GM12878 (cell line): ENCODE measurements at regions not wholly inside any gene's neighbourhood (a gene's known extent, or its start where the extent isn't known, plus 50 kb on each side); places are given as distances from the start of the nearest gene placed in this dataset.

ENCODE experiments used
- ATAC-seq: fragments of 200-7000 bp; cut with Tn5 transposase; 3 replicates; pipeline ENCODE4 v1.9.1; 2020; ENCODE audit warnings: mild to moderate bottlenecking, moderate library complexity
- BruUV-seq: library from RNA; stranded (reverse); fragments of 400-500 nt; replicated peaks from 2 replicates; lab custom pipeline; 2021; lab: Mats Ljungman, UMichigan
- CTCF ChIA-PET: fragments of 300-600 bp; sonication (Branson Sonifier 250); formaldehyde crosslinking; extraction: SDS; loops from one replicate; lab custom pipeline; 2021; ENCODE audit warnings: inconsistent platforms; lab: Yijun Ruan, JAX
- POLR2A ChIA-PET: fragments of 350-600 bp; formaldehyde crosslinking; extraction: SDS; loops from one replicate; lab custom pipeline; 2021; ENCODE audit warnings: inconsistent platforms; lab: Charles Lee
- RAD21 ChIA-PET: fragments of 300-600 bp; sonication (Branson Sonifier 250); formaldehyde crosslinking; loops from one replicate; lab custom pipeline; 2023; ENCODE audit warnings: antibody characterized with exemption; ENCODE audit not compliant: unreplicated experiment; lab: Charles Lee
- SMC1A ChIA-PET: fragments of 300-600 bp; sonication (Branson Sonifier 250); formaldehyde crosslinking; loops from one replicate; lab custom pipeline; 2023; ENCODE audit not compliant: unreplicated experiment, uncharacterized antibody; lab: Charles Lee
- DNase-seq: peaks from one replicate; pipeline ENCODE4 v3.0.0-alpha.2; 2011; ENCODE audit warnings: low read depth, low spot score
- FAIRE-seq: peaks from 3 replicates; lab custom pipeline; 2011; peaks lifted over from hg19 to GRCh38; lab: Jason Lieb, UNC
- H2AFZ ChIP-seq: 2 replicates; pipeline ENCODE4 v1.6.0; 2011; ENCODE audit warnings: low read depth, low read length, control low read depth; ENCODE audit not compliant: control insufficient read depth
- H3K27ac ChIP-seq: 2 replicates; pipeline ENCODE4 v1.5.1; 2011; ENCODE audit warnings: control low read depth; ENCODE audit not compliant: control insufficient read depth, insufficient read depth
- H3K27me3 ChIP-seq, 2 experiments: replicated peaks in 1 of 2; 2 replicates each; pipeline versions ENCODE4 v1.6.0 to v1.6.1; 2011; ENCODE audit warnings: low read length in 1 of 2; ENCODE audit not compliant: control insufficient read depth in 2 of 2, insufficient read depth in 2 of 2
- H3K36me3 ChIP-seq, 2 experiments: 2 replicates each; pipeline ENCODE4 v1.5.1; 2011; ENCODE audit warnings: low read length in 1 of 2; ENCODE audit not compliant: control insufficient read depth in 2 of 2, insufficient read depth in 2 of 2
- H3K4me1 ChIP-seq: 2 replicates; pipeline ENCODE4 v1.6.1; 2011; ENCODE audit warnings: mild to moderate bottlenecking, low read length, moderate library complexity, mixed read lengths; ENCODE audit not compliant: control insufficient read depth, insufficient read depth
- H3K4me2 ChIP-seq: 2 replicates; pipeline ENCODE4 v1.6.0; 2011; ENCODE audit warnings: control low read depth; ENCODE audit not compliant: control insufficient read depth, insufficient read depth
- H3K4me3 ChIP-seq: fragments of 200-600 bp; sonication (generic); 2 replicates; pipeline ENCODE4 v1.5.1; 2016
- H3K79me2 ChIP-seq: 2 replicates; pipeline ENCODE4 v1.6.0; 2011; ENCODE audit warnings: low read length; ENCODE audit not compliant: control insufficient read depth, insufficient read depth
- H3K9ac ChIP-seq: 2 replicates; pipeline ENCODE4 v1.8.0; 2011; ENCODE audit warnings: low read length, control low read depth, mixed read lengths; ENCODE audit not compliant: control insufficient read depth, insufficient read depth
- H3K9me3 ChIP-seq: replicated peaks from 3 replicates; pipeline ENCODE4 v1.5.1; 2011; ENCODE audit warnings: mild to moderate bottlenecking, low read length; ENCODE audit not compliant: control insufficient read depth, insufficient read depth
- H4K20me1 ChIP-seq: 2 replicates; pipeline ENCODE4 v1.6.0; 2011; ENCODE audit not compliant: control insufficient read depth, insufficient read depth
- ATF2 ChIP-seq: IDR thresholded peaks from 2 replicates; pipeline ENCODE4 v1.6.1; 2012; ENCODE audit warnings: low read length, inconsistent platforms
- ATF3 ChIP-seq: IDR thresholded peaks from 2 replicates; pipeline ENCODE4 v1.6.1; 2011; ENCODE audit warnings: low read depth, mild to moderate bottlenecking, low read length, moderate library complexity, borderline replicate concordance; ENCODE audit errors: extremely low read depth
- BACH1 ChIP-seq: fragments of 450-650 bp; IDR thresholded peaks from 2 replicates; pipeline ENCODE4 v1.6.1; 2017; ENCODE audit warnings: mild to moderate bottlenecking, borderline replicate concordance
- CEBPZ ChIP-seq: fragments of 150-350 bp; IDR thresholded peaks from 2 replicates; pipeline ENCODE4 v1.6.1; 2016; ENCODE audit warnings: low read depth, low read length
- CHD2 ChIP-seq: IDR thresholded peaks from 2 replicates; pipeline ENCODE4 v1.6.1; 2011; ENCODE audit warnings: low read depth, low read length, improper control_type of control experiment, borderline replicate concordance
- CHD4 ChIP-seq: fragments of 200-600 bp; sonication (generic); IDR thresholded peaks from 2 replicates; pipeline ENCODE4 v1.6.1; 2016; ENCODE audit warnings: mild to moderate bottlenecking
- EP300 ChIP-seq, 2 experiments: fragments of 150-350 bp in 1 of 2; IDR thresholded peaks; 2 replicates each; pipeline ENCODE4 v1.6.1; 2011 to 2012; ENCODE audit warnings: low read depth in 2 of 2, low read length in 2 of 2, borderline replicate concordance in 1 of 2, improper control_type of control experiment in 1 of 2, inconsistent platforms in 1 of 2; ENCODE audit not compliant: control insufficient read depth in 1 of 2
- MLLT1 ChIP-seq: fragments of 450-650 bp; IDR thresholded peaks from 2 replicates; pipeline ENCODE4 v1.6.1; 2016; ENCODE audit warnings: mild to moderate bottlenecking
- MYC ChIP-seq: IDR thresholded peaks from 2 replicates; pipeline ENCODE4 v1.6.1; 2011; ENCODE audit warnings: mild to moderate bottlenecking, low read length, moderate library complexity, inconsistent platforms; ENCODE audit not compliant: insufficient read depth, insufficient replicate concordance, insufficient read length, severe bottlenecking
- NFIC ChIP-seq: IDR thresholded peaks from 2 replicates; pipeline ENCODE4 v1.6.1; 2012; ENCODE audit warnings: low read depth, mild to moderate bottlenecking, inconsistent platforms, low read length, moderate library complexity
- PAX8 ChIP-seq: fragments of 450-650 bp; IDR thresholded peaks from 2 replicates; pipeline ENCODE4 v1.6.1; 2017; ENCODE audit warnings: mild to moderate bottlenecking, moderate library complexity
- PBX3 ChIP-seq: IDR thresholded peaks from 2 replicates; pipeline ENCODE4 v1.6.1; 2011; ENCODE audit warnings: mild to moderate bottlenecking, low read depth, low read length, moderate library complexity; ENCODE audit not compliant: insufficient replicate concordance
- PML ChIP-seq: IDR thresholded peaks from 2 replicates; pipeline ENCODE4 v1.6.1; 2012; ENCODE audit warnings: low read length, inconsistent platforms
- SRF ChIP-seq, 2 experiments: IDR thresholded peaks; 2 replicates each; pipeline ENCODE4 v1.6.1; 2011; ENCODE audit warnings: low read depth in 2 of 2, low read length in 2 of 2, mild to moderate bottlenecking in 1 of 2, moderate library complexity in 1 of 2
- TCF3 ChIP-seq: IDR thresholded peaks from 2 replicates; pipeline ENCODE4 v1.6.1; 2012; ENCODE audit warnings: low read depth, mild to moderate bottlenecking, low read length, borderline replicate concordance; ENCODE audit not compliant: insufficient read depth
- WRNIP1 ChIP-seq: IDR thresholded peaks from 2 replicates; pipeline ENCODE4 v1.6.1; 2011; ENCODE audit warnings: low read depth, low read length, improper control_type of control experiment, borderline replicate concordance
- YY1 ChIP-seq: IDR thresholded peaks from 2 replicates; pipeline ENCODE4 v1.6.1; 2011; ENCODE audit warnings: low read depth, mild to moderate bottlenecking, low read length
- WGBS: methylation state at CpG from one replicate; pipeline ENCODE4 v1.1.6; 2016; ENCODE audit warnings: low lambda C conversion rate; ENCODE audit not compliant: insufficient replicate concordance, insufficient coverage; ENCODE audit errors: missing lambda C conversion rate; 5-methylcytosine and 5-hydroxymethylcytosine counted together
- in situ Hi-C: fragments of 300-500 bp; cut with MboI; formaldehyde crosslinking; loops from 9 replicates; pipeline ENCODE4 v1.14.3; 2018; ENCODE audit warnings: mixed read lengths
- intact Hi-C: fragments of 100-400 bp; cut with micrococcal nuclease; formaldehyde crosslinking; loops from one replicate; pipeline ENCODE4 v1.14.2; 2022; ENCODE audit not compliant: unreplicated experiment

GRCh38 chr9:11323457-11323856 lies 710.7 kb upstream of the PTPRD start:
- 0% methylated on average over 1 of the region's 1 CpG for WGBS
- Histone ChIP-seq H3K4me1 (no peaks in the 10 kb centered on the region), H3K27ac (no peak overlapping the region), H3K36me3 (no peaks in the 10 kb centered on the region), H3K4me2 (no peak overlapping the region), H4K20me1 (no peaks in the 10 kb centered on the region), H2AFZ (no peak overlapping the region), H3K79me2 (no peaks in the 10 kb centered on the region), H3K9ac (no peak overlapping the region), H3K4me3 (no peak overlapping the region), H3K27me3 (no peaks in the 10 kb centered on the region), H3K9me3 (no peaks in the 10 kb centered on the region)
- ATAC-seq (no peak), FAIRE-seq (no peak), DNase-seq (no peak)
- intact Hi-C loops (loop anchor here (2.0 kb wide), 1 partner anchor 21 kb away; no protein-coding TSS in a partner anchor), in situ Hi-C loops (no loop called here)
- ChIA-PET SMC1A (interaction anchor here (0.9 kb wide), 1 partner anchor 11 kb away, joined by 4 read pairs; no protein-coding TSS in a partner anchor), POLR2A (interaction anchor here (0.5 kb wide), 1 partner anchor 1210 kb away, joined by 3 read pairs; no protein-coding TSS in a partner anchor), CTCF (no interaction called here), RAD21 (no interaction called here)
- no TSS peak for BruUV-seq
- TF ChIP-seq TCF3: no peak
- no peak for TF ChIP-seq MYC
- no peak for TF ChIP-seq YY1
- TF ChIP-seq CHD4: no peak
- no peak for TF ChIP-seq PML
- TF ChIP-seq CHD2: no peak
- TF ChIP-seq WRNIP1: no peak
- no peak for TF ChIP-seq EP300 (IDR thresholded peaks at IDR 0.05; ENCODE audit: borderline replicate concordance in 1 of 2, control insufficient read depth in 1 of 2, low read depth in 2 of 2, low read length in 2 of 2)
- no peak for TF ChIP-seq MLLT1
- no peak for TF ChIP-seq SRF (IDR thresholded peaks at IDR 0.05; ENCODE audit: low read depth in 2 of 2, low read length in 2 of 2)
- TF ChIP-seq ATF2: no peak
- no peak for TF ChIP-seq NFIC
- no peak for TF ChIP-seq PAX8
- TF ChIP-seq PBX3: no peak
- no peak for TF ChIP-seq BACH1
- no peak for TF ChIP-seq CEBPZ
- TF ChIP-seq ATF3: no peak
